AG09309 (cell line): ENCODE measurements at regions not wholly inside any gene's neighbourhood (a gene's known extent, or its start where the extent isn't known, plus 50 kb on each side); places are given as distances from the start of the nearest gene placed in this dataset.

ENCODE experiments used
- DNase-seq: peaks from one replicate; pipeline ENCODE4 v3.0.0-alpha.2; 2010; ENCODE audit warnings: low read depth
- H3K4me3 ChIP-seq: 2 replicates; pipeline ENCODE4 v1.5.1; 2011; ENCODE audit warnings: mild to moderate bottlenecking, low read depth, low read length, moderate library complexity; ENCODE audit not compliant: control insufficient read depth
- TF ChIP-seq, protein P1 (sequence below): IDR thresholded peaks from 2 replicates; pipeline ENCODE4 v1.5.1; 2011; ENCODE audit warnings: mild to moderate bottlenecking, low read depth, low read length, inconsistent platforms; ENCODE audit not compliant: insufficient read depth, control insufficient read depth; ENCODE audit errors: missing control alignments

DNA sequence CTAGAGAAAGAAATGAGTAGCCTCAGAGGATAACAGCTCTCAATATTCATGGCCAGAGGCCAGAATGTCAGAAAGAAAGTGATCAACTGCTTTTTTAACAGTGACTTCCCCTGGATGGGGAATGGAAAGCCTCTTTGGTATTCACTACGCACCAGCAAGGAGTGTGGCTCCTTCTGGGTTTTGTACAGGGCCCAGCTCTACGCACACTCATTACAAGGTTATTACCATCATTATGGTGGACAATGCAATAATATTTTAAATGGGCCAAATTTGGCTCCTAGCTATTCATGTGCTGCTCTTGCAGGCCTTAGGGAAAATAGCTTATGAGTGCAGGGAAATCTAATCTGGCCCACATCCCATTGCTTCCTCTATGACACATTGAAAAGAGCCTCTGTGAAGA lies 1149.5 kb upstream of the FANCL start:
- TF ChIP-seq, protein P1, sequence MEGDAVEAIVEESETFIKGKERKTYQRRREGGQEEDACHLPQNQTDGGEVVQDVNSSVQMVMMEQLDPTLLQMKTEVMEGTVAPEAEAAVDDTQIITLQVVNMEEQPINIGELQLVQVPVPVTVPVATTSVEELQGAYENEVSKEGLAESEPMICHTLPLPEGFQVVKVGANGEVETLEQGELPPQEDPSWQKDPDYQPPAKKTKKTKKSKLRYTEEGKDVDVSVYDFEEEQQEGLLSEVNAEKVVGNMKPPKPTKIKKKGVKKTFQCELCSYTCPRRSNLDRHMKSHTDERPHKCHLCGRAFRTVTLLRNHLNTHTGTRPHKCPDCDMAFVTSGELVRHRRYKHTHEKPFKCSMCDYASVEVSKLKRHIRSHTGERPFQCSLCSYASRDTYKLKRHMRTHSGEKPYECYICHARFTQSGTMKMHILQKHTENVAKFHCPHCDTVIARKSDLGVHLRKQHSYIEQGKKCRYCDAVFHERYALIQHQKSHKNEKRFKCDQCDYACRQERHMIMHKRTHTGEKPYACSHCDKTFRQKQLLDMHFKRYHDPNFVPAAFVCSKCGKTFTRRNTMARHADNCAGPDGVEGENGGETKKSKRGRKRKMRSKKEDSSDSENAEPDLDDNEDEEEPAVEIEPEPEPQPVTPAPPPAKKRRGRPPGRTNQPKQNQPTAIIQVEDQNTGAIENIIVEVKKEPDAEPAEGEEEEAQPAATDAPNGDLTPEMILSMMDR, result no peak
- no peak for DNase-seq
- no peak overlapping the region for H3K4me3 ChIP-seq

DNA sequence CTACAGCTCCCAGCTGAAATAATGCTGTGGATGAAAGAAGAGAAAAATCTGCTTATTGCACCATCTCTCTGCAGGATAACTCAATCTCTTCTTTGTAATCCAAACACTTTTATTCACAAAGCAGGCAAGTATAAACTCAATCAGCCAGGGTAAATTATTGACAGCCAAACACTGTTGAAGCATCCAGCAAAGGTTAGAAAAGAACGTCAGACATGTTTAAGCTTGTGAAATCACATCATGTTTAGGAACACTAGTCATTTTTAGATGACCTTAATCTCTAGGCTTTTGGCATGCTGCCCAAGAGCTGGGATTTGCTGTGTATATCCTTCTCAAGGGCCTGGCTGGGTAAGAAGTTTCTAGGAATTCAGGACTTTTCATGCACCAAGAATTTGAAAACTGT lies 1148.1 kb upstream of the FANCL start:
- DNase-seq, result no peak
- TF ChIP-seq, protein P1, result no peak

DNA sequence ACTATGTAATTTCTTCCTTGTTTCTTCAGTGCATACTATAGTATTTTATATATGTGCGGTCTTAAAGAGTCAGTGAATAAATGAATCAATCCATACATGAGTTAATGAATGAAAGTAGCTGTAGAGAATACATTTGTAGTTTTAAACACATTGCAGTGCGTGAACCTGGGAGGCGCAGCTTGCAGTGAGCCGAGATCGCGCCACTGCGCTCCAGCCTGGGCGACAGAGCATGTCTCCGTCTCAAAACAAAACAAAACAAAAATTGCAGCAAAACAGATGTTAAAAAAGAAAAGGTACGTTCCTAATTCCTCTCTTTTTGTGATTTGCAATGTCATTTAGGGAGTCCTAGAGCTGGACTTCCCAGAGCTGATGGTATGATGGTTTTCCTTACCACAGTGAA lies 1144.8 kb upstream of the FANCL start:
- no peak for DNase-seq
- no peak overlapping the region for H3K4me3 ChIP-seq
- TF ChIP-seq, protein P1, result no peak

More for the DNA sequence above, 1148.1 kb upstream of the FANCL start:
- H3K4me3 ChIP-seq, result no peak overlapping the region

DNA sequence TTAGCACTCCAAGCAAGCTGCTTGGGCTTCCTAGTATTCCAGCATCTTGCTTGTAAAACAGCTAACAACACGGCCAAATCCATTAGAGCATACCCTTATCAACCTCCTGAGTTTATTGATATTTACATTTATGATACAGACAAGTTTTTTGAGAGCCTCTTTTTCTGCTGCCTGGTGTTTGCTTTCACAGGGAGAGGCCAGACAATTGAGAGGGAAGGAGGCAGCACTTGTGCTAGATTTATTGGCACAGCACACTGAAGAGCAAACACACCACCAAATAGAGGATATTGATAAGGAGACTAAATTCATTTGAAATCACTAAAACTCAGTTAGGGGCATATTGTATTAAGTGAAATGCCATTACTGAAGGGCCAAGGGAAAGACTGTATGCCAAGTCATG lies 1142.3 kb upstream of the FANCL start:
- H3K4me3 ChIP-seq, result no peak overlapping the region
- no peak for DNase-seq
- TF ChIP-seq, protein P1, result no peak

DNA sequence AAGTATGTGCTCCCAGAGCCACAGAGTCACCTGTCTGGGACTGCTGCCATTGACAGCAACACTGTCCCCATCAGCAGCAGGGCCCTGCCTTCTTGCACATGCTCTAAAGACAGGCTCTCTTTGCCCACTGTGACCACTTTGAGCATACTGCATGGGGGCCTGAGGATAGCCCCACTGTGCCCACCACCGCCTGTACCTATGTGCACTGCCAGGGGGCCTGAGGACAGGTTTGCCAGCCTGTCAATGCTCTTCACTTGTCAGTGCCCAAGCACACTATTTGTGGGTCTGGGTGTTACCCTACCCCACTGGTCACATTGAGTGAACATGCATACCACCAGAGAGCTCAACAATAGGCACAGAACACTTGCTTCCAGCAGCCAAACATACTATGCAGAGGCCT lies 1137.0 kb upstream of the FANCL start:
- TF ChIP-seq, protein P1, result no peak
- H3K4me3 ChIP-seq, result no peak overlapping the region
- no peak for DNase-seq

DNA sequence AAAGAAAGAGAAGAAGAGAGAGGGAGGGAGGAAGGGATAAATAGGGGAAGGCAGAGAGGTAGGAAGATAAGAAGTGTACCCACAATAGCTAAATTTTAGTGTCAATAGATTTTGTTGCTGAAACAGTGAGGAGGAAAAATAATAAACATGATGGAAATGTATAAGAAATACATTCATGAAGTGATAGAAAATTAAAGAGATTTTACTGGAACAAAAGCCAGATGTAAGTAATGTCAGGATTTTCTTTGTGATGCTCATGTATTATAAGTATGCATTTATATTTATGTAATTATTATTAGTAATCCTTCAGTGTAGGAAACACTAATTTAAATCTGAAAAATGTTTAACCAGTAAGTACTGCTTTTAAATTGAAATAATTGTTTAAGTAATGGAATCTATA lies 1125.2 kb upstream of the FANCL start:
- TF ChIP-seq, protein P1, result no peak
- H3K4me3 ChIP-seq, result no peak overlapping the region
- no peak for DNase-seq

DNA sequence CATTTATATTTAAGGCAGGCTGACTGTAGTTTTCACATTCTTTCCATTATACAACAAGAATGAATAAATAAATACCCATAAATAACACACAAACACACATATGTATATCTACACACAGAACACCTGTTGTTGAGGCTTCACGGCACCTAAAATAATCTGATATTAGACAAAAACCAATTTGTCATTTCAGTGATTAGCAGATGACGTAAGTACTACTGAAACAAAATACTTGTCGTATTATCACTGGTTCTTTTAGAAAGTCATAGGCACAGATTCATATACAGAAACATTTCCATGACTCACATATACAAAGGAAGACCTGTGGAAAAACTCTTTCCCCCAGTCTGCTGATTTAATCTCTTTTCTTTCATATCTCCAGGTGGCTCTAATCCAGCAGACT lies 1113.4 kb upstream of the FANCL start:
- H3K4me3 ChIP-seq, result no peak overlapping the region
- TF ChIP-seq, protein P1, result no peak
- no peak for DNase-seq
